GM19438 (cell line): ENCODE measurements at regions not wholly inside any gene's neighbourhood (a gene's known extent, or its start where the extent isn't known, plus 50 kb on each side); places are given as distances from the start of the nearest gene placed in this dataset.
"Not testable (repeated sequence)": the region's sequence is repeated elsewhere in the genome, so short reads cannot be mapped to it uniquely, and the experiment has no call there.

ENCODE experiments used
- ATAC-seq: cut with Tn5 transposase; IDR thresholded peaks from one replicate; pipeline ENCODE4 v1.9.1; 2021; ENCODE audit warnings: low read depth; ENCODE audit not compliant: unreplicated experiment

DNA sequence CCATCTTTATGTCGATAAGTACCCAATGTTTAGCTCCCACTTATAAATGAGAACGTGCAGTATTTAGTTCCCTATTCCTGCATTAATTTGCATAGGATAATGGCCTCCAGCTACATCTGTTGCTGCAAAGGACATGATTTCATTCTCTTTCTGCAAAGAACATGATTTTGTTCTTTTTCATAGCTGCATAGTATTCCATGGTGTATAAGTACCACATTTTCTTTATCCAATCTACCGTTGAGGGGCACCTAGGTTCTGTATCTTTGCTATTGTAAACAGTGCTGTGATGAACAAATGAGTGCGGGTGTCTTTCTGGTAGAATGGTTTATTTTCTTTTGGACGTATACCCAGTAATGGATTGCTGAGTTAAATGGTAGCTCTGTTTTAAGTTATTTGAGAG lies 63.0 kb downstream of the HLX start:
- no peak for ATAC-seq

DNA sequence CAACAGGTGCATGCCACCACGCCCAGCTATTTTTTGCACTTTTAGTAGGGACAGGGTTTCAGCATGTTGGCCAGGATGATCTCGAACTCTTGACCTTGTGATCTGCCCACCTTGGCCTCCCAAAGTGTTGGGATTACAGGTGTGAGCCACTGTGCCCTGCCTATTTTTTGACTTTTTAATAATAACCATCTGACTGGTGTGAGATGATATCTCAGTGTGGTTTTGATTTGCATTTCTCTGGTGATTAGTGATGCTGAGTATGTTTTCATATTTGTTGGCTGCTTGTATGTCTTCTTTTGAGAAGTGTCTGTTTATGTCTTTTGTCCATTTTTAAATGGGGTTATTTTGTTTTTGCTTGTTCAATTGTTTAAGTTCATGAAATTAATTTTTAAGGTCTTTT lies 63.7 kb downstream of the HLX start:
- not testable (repeated sequence) for ATAC-seq

DNA sequence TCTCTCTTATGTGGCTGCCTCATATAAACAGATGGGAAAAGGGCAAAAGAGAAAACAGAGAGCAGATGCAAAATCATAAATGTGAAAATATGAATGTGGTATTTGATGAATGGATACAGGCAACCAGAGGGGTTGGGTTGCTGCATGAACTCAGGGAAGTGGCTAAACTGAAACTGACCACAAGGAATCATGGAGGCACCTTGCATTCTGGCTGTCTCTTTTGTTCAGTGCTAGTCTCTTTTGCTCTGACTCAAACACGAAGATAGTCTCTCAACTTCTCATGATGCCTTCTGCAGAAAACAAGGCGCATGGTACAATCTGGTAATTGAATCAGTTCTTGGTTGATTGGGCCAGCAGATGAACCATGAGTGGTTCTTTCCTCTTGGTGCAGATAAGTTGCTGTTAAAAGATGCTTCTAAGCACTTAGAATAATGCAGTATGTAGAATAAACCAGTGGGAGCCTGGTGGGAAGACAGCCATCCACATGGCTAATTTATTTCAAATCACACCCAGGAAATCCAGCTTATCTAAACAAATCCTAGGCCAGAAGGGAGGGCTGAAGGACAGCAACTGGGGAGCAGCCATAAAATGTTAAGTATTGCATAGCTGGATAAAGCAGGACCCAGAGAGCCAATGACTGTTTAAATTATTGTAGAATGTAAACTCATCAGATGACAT lies 64.2 kb downstream of the HLX start:
- ATAC-seq, result no peak

DNA sequence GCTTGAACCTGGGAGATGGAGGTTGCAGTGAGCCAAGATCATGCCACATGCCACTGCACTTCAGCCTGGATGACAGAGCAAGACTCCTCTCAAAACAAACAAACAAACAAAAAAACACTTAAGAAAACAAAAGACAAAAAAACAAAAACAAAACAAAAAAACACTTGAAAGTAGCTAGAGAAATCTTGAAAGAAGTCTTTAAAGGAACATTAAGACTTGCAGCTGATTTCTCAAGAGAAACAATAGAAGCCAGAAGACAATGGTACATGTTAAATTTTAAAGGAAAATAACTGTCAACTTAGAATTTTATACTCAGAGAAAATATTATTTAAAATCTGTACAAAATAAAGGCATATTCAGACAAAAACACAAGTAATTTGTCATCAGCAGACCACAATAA lies 71.3 kb downstream of the HLX start:
- no peak for ATAC-seq

DNA sequence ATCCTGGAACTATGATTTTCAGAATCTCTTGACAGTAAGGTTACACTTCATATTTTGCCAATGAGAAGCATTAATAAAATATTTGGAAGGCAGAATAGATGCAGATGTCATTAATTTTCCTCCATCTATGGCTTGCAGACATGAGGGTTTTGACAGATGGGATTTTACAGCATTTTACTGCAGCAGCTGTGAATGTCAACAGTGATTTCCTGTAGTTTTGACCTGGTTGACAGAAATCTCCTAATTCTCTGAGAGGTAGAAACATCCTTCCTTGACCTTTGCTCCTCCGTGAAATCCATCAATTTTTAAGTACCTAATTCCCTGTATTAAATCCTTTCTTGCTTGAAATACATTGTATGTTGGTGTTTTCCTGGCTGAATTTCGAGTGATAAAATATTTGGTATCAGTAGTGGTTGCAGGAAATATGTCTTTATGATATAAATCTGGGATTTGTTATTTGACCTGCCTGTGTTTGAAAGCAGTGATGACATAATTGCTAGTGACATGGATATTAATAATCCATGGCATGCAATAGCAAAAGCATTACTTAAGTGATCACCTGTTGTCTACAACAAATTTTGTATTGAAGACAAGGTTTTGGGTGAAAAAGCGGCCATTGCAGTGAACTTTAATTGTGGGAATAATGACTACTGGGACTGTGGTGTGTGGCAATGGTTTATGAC lies 73.9 kb downstream of the HLX start:
- no peak for ATAC-seq

DNA sequence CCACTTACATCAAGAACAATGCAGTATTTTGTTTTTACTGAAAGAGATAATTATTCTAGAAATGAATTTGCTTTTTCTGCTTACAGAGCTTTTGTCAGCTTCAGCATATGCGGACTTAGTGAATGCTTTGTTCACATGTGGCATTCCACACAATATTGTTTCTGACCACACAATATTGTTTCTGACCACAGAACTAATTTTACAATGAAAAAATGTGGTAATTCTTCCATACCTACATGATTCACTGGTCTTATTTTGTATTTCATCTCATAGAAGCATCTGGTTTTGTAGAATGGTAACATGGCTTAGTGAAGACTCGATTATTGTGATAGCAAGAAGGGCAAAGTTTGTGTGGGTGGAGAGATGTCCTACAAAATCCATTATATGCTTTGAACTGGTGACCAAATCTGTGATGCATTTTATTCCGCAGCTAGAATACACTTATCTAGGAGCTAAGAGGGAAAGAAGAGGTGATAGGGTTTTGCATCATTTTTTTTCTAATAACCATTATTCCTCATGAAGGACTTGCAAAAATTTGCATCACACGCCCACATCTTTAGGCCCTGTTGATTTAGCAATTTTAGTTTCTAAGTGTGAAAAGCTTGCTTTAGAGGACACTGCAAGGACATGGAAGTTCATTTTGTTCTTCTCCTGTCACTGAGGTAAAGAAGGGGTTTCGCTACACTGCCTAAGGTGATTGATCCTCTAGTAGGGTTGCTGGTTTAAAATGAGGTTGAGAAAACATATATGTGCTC lies 75.3 kb downstream of the HLX start:
- no peak for ATAC-seq

DNA sequence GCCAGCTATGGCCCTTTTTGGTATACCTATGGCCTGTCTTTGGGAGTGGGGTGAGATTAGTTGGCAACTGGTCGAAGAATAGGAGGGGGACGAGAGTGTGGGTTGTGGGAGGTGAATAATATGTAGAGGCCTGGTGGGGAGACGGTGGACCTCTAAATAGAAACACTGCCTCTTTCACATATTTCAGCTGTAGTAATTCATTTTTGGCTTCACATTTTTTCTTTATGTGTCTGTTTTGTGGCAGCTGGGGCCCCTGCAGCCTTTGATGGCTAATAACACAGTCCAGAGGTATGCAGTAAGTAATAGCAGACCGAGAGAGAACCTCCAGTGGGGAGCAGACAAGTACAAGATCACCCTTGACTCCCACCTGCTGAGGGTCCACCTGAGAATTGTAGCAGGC lies 75.9 kb downstream of the HLX start:
- no peak for ATAC-seq

DNA sequence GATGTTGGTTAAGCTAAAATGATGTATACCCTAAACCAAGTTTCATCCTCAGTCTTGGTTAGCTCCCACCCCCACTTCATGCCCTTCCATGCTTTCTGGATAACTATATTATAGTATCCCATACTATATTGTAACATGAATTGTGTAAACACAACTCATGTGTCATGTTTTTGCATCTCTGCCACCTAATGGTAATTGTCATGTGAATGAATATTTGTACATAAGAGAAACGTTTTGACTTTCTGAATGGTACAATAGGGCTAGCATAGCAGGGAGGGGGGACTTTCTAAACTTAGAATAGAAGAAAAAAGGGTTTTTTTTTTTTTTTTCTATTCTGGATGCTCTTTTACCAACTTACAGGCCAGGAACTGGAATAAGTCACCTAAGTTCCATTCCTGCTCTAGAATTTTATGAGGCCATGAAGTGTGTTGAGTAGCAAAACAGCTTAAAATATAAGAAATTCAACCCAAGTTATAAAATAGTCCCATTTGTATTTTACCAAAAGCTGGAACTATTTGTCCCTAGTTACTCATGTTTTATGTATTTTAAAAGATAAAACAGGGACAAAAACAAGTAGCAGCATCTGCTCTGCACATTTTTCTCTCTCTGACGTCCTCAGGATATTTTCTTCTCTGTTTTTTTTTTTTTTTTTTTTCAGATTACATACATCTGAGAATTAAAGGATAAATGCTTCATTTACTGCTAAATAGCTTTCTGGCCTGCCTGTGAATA lies 77.4 kb downstream of the HLX start:
- no peak for ATAC-seq

DNA sequence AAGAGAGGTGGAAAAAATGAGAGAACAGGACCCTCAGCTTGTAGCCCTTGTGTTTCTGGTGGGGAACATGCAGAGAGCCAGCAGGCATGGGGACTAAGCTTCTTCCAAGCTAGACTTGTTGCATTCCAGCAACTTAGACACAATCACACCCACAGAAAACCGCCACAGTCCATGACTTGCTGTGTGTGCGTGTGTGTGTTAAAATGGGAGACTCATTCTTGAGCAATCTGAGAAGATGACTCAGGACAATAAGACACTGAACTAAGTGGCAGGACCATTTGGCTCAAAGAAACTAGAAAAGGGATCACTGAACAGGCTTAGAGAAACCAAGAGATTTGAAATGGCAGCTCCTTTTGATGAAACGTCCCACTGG lies 78.0 kb downstream of the HLX start:
- ATAC-seq, result no peak

DNA sequence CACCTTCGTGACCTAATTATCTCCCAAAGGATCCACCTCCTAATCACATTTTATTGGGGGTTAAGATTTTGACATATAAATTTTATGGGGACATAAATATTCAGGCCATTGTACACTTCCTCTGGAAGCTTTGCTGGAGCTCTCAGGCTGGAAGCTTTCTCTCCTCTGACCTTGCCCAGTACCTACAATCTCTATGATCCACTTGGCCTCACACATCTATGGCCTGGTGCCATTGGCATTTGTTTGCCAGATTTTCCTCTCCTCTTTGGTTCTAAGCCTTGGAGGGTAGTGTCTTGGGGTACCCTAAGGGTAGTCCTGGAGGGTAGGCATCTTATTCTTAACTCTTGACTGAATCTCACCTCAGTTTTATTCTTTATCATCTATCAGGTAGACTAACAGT lies 79.0 kb downstream of the HLX start:
- no peak for ATAC-seq

DNA sequence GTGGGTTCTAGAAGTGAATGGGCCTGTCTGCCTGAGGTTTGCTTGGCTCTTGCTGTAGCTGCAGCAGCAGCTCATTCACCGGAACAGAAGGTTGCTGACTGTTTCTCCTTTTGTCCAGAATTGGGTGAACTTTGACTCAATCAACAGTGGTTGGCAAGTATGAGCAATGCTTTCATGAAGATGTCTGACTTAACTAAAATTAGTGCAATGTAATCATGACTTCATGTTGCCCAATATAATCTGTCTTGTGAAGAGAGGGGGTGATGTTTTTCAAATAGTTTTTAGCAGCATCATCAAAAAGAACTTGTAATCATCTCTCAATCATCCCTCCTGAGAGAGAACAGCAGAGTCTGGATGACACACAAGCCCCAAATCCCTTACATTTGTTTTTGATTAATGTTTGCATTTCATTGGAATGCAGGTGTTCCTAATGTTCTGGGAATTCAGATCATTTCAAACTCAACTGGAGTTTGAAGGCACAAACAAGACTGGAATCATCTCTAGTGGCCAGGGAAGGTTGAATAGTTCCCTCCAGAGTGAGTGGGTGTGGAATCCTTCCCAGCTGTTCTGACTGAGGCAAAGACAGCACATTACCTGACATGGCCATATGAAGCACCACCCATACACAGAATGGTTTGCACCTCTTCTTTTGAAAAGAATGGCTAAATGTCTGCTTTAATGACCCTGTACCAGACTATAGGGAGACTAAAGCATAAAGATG lies 82.9 kb downstream of the HLX start:
- ATAC-seq, result no peak

DNA sequence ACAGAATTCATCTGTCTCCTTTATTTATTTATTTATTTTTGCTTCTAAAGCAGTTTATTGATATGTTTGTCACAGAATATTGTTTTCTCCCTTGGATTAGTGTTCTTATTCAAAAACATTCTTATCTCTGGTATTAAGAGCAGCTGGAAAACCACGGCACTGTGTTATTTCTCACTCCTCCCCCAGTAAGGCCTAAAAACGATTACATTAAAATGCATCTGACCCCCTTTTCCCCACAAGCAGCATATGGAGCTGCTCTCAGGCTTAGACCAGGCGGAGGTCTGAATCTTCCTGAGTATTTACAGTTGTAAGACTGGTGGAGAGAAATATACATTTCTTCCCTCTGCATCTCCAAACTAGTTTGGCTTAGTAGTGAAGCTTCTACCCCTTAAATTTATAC lies 86.8 kb downstream of the HLX start:
- ATAC-seq, result no peak

DNA sequence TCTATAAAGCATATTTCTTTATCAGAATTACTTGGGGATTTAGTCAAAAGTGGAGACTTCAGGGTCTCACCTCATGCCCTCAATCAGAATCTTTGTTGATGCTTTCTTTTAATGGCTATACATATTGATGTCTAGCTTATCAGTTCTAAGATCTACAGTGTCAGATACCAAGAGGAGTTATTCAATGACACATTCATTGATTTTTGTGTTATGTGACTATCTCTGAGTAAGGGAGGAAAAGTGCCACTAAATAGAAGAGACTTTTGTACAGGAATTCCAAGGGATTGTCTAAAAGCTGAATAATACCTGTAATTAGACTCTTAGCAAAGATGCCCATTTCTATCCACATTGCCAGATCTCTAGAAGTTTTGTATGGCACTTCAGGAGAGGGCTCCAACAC lies 87.2 kb downstream of the HLX start:
- no peak for ATAC-seq

DNA sequence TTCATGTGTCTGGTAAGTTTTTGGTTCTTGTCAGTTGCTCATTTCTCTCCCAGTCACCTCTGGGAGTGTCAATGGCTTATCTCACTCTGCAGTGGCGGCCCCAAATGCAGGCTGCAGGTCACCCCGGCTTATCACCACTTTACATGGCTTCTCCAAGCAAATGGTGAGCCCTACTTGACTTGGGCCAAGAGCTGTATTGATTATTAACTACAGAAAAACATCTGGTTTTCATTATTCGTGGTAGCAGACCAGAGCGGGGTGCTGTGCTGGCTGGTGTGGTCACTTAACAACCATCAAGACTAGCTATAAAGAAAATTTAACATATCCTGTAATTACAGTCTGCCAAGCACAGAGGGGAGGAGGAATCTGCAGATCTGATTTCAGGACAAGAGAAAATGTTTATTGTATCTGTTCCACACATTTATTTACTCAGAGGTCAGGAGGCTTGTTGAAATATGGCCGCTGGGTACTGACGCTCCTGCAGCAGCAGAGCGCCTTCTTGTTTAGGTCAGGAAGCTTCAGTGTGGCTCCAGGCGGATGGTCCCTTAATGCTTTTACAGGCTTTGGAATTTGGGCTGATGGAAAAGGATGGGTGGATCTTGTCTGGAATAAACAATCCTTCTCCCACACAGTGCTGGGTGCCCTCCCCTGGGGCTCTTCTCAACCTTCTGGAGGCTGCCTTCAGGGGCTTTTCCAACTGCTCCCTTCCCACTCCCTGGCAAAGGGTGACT lies 87.8 kb downstream of the HLX start:
- no peak for ATAC-seq

DNA sequence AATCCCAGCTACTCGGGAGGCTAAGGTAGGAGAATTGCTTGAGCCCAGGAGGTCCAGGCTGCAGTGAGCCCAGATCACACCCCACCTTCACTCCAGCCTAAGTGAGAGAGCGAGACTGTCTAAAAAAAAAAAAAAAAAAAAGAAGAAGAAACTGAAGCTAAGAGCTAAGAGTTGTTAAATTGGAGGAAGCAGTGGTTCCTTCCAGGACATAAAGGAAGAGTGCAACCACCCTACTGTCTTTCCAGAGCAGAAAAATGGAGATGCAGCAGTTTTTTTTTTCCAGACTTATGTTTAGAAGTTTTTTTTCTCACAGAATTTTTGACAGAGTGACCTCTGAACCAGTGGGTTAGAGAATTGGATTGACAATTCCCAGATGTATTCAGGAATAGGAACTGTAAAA lies 88.7 kb downstream of the HLX start:
- ATAC-seq, result no peak

DNA sequence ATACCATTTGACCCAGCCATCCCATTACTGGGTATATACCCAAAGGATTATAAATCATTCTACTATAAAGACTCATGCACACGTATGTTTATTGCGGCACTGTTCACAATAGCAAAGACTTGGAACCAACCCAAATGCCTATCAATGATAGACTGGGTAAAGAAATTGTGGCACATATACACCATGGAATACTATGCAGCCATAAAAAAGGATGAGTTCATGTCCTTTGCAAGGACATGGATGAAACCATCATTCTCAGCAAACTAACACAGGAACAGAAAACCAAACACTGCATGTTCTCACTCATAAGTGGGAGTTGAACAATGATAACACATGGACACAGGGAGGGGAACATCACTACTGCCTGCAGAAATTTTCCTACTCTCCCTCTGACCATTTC lies 90.0 kb downstream of the HLX start:
- ATAC-seq, result not testable (repeated sequence)

DNA sequence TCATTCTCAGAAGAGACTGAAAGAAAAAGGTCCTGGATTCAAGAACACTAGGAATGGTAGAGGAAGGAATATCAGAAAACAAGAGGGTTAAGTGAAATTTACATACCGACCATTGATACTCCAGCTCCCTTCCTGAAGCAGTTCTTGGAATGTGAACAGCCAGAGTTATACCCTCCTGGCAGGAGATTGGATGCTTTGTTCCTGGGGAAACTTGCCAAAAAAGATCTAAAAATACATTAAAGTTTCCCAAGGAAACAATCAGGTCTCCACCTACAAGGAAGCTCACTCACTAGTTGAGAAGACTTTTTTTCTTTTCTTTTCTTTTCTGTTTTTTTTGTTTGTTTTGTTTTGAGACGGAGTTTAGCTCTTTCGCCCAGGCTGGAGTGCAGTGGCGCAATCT lies 91.1 kb downstream of the HLX start:
- ATAC-seq, result no peak

DNA sequence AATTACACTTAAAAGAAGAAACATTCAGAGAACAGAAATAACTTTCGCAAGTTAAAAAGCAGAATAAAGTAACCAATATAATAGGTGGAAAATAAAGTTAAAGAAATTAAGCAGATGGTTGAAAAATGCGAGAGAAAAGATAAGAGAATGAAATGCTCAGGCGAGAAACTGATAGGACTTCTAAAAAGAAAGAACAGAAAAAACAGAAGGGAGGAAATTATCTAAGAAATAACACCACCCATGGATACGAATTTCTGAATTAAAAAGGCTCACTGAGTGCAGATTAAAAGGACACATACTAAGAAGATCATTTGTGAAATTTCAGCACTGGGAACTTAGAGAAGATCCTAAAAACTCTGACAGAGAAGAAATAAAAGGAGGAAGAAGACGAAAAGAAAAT lies 92.0 kb downstream of the HLX start:
- no peak for ATAC-seq

DNA sequence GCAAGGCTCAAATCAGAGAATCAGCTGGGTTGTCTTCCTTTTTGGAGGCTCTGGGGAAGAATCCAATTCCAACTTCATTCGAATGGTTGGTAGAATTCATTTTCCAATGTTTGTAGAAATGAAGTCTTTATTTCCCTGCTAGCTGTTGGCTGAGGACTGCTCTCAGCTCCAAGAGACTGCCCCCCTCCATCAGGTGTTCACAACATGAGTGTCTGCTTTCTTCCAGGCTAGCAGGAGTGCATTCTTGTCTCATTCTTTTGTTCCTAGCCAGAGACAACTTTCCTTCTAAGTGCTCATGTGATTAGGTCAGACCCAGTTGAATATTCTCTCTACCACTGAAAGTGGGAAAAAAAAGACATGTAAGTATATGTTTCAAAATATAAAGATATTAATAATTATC lies 95.2 kb downstream of the HLX start:
- no peak for ATAC-seq

DNA sequence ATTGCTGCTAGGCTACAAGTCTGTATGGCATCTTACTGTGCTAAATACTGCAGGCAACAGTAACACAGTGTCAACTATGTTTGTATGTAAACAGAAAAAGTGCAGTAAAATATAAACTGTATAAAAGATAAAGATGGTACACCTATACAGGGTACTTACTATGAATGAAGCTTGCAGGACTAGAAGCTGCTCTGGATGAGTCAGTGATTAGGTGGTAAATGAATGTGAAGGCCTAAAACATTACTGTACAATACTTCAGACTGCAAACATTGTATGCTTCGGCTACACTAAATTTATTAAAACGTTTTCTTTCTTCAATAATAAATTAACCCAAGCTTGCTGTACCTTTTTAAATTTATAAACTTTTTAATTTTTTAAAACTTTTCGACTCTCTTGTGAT lies 97.1 kb downstream of the HLX start:
- no peak for ATAC-seq
